HG03175 (cell line): ENCODE measurements at regions not wholly inside any gene's neighbourhood (a gene's known extent, or its start where the extent isn't known, plus 50 kb on each side); places are given as distances from the start of the nearest gene placed in this dataset.

Experiments used
- ATAC-seq: cut with Tn5 transposase; IDR thresholded peaks from one replicate; pipeline ENCODE4 v1.9.1; 2021; ENCODE audit warnings: mild to moderate bottlenecking, moderate library complexity; ENCODE audit not compliant: unreplicated experiment

DNA sequence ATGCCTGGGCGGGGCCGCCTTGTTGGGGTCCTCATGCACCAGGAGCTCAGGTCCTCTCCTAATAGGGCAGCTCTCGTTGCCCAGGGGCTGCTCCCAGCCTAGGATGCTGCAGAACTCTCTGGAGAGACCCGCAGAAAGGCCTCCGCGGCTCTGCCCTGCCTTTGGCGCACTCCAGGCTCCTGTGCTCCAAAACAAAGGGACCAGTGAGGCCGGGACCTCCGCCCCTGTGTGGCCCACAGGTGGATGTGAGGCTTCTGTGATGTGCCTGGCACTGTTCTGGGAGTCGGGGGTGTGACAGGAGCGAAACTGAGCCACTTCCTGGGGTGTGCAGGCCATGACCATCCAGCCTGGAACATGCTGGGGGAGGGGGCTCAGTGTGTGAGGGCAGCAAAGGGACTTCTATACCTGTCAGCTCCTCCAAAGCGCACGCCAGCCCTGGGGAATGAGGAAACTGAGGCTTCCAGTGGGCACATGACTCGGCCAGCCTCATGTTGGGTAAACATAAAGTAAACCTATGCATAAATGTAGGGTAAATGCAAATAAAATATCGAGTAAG is 153.2 kb downstream of the IRF8 start:
- no peak for ATAC-seq

DNA sequence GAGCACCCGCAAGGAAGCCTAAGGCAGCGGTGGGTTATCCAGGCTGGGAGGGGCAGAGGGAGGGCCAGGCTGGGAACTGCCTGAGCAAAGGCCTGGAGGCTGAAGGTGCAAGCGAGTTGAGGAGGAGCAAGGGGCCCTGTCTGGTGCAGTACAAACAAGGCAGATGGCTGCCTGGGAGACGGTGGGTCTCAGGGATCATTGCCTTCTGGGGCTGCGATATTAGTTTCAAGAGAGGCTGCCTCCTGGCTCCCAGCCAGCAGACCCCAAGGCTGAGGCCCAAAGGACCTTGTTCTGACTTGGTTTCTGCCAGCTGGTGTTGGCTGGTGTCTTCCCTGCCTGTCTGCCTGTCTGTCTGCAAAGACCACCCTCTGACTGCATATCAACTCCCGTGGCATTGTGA is 154.0 kb downstream of the IRF8 start:
- ATAC-seq: no peak

DNA sequence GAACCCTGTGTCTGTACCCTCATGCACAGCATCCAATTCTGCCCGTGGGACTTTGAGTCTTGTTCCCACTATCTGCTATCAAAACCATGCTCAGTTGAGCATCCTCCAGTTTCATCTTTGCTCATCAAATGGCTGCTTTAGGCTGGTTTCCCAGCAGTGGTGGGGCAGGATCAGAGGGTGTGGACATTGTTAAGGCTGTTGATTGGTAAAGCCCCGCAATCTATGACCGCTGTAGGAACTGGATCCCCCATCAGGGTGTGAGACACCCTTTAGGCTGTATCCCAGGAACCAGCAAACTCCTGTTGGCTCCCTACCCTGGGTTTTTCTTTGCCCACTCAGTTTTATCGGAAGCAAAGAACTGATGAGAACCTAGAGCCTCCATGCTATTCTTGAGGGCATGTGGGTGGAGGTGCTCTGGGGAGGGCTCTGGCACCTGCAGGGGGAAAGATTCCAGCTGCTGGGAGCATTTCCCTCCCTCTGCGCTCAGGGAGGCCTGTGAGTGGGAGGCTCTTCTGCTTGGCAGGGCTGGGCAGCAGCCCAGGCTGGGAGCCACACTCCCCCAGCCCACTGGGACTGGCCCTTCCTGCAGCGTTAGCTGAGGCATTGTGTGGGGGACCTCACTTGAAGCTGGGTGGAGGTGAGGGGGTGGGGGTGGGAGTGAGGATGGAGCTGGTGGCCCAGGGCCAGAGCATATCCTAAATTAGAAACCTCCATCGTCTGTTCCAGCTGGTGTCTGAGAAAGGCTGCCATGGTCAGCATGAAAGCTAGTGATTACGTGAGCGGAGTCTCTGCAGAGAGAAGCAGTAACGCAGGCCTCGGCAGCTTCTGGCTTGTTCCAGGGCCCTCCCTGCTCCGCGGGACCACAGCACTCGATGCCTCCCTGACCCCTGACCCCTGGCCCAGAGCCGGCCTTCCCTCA is 160.6 kb downstream of the IRF8 start:
- no peak for ATAC-seq

DNA sequence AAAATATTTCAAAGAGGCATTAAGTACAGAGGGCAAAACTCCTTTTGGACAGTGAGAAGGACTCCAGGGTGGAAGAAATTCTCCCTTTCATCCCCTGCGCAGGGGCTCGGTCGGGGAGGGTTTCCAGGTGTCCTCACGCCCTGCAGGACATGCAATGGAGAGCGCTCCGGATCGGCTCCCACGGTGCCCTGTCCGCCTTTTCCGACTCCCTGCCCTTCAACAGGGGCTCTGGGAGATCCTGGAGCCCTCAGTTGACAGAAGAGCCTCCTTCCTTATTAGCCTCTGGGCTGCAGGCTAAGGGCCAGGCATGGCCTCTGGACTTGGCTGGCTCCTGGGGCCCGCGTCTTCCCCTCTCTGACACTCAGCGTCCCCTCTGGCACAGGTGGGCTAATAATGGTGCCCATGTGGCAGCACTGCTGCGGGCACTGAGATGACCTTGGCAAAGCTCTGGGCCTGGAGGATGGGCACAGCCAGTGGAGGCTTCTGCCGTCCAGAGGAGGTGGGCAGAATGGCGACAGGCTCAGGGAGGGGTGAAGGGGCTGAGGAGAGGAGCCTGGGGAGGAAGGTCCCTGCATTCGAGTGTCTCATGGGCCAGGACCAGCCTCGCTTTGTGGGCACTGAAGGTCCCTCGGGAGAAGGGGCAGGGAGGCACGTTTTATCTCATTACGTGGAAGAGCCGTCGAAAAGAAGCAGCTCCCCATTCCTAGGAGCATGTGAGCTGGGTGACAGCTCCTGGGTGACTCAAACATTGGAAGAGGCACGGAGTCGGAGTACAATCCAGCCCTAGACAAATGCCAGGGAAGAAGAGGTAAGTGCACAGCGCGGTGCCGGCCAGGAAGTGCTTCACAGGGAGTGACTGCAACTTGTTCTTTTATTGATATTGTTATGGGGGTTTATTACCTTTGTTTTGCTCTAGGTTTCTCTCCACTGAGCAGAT is 161.7 kb downstream of the IRF8 start:
- no peak for ATAC-seq

DNA sequence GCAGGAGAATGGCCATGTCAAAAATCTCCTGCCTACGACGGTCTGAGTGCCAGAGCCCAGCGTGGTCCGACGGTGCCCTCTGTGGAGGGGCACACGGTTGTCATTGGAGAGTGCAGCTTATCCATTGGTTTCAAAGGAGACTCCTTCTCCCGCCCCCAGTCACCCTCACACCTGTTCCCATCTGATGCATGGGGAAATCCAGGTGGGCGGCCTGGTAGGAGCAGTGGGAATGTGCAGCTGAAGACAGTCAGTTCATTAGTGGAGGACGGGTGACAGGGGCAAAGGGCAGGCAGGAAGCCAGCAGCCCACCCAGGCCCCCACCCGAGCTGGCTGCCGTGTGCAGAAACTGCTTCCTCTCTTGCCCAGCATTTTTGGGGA is 162.3 kb downstream of the IRF8 start:
- no peak for ATAC-seq

DNA sequence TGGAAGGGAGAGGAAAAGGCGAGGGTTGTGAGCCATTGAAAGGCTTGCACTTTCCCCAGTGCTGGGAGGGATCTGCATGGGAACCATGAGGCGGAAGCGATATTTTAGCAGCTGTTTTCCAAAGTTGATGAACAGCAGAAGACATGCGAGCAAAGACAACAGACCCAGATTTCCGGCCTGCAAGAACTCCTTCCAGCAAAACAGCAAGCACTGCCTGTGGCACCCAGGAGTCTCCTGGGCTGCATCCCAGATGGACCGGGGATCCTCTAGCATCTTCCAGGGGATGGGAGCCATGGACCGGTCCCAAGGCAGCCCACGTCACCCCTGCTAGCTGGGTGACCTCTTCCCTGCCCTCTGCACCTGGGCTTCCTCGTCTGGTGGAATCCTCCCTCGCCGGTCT is 162.8 kb downstream of the IRF8 start:
- ATAC-seq: no peak

DNA sequence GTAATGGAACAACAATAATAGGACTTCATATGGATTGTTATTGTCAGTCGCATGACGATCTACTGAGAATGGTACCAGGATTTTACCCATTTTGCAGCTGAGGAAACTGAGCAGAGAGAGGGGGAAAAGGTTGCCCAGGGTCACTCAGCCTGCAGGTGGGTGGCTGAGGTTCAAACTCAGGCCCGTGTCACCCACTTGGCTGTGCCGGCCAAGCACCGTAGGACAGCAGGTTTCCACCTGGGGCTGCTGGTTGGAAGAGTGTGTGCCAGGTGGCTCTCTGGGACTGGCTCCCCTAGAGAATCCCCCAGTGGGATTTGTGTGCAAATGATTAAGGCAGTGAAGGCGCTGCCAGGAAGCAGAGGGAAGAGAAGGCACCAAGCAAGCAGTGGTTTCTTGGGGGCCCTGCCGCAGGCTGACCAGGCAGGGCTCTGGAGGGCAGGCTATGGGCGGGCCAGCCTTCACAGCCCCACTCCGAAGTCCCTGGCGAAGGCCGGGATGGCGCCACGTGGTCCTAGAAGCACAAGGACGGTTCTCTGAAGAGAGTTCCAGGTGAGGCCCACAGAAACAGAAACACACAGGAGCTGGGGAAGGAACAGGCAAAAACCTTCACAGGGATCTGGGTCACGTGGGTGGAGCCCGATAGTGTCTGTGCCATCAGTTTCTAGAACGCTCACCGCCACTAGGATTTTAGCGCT is 163.5 kb downstream of the IRF8 start:
- ATAC-seq: no peak

DNA sequence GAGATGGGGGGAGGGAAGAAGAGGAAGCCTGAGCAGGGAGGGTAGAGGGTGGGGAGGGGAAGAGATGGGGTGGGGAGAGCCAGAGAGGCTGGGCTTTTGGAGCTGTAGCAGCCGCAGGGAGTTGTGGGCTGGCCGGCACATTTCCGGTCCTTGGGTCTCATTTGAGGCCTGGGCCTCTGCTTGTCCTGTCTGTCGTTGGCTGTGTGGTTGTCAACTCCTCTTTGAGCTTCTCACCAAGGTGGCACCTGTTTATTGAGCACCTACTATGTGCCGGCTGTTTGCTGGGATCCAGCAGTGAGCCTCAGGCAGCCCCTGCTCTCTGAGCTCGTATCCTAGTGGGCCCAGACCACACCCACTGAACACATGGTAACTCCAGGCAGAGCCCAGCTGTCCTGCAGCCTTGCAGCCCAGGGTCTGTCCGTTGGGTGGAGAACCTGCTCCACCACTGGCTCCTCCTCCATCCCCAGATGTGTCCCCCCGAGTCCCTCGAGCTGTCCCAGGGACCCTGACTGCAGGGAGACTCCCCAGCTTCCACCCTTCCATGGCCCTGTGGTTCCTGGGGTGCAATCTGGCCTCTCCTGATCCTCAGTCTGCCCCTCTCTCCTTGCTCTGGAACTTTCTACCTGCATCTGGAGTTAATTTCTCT is 164.9 kb downstream of the IRF8 start:
- ATAC-seq: no peak

DNA sequence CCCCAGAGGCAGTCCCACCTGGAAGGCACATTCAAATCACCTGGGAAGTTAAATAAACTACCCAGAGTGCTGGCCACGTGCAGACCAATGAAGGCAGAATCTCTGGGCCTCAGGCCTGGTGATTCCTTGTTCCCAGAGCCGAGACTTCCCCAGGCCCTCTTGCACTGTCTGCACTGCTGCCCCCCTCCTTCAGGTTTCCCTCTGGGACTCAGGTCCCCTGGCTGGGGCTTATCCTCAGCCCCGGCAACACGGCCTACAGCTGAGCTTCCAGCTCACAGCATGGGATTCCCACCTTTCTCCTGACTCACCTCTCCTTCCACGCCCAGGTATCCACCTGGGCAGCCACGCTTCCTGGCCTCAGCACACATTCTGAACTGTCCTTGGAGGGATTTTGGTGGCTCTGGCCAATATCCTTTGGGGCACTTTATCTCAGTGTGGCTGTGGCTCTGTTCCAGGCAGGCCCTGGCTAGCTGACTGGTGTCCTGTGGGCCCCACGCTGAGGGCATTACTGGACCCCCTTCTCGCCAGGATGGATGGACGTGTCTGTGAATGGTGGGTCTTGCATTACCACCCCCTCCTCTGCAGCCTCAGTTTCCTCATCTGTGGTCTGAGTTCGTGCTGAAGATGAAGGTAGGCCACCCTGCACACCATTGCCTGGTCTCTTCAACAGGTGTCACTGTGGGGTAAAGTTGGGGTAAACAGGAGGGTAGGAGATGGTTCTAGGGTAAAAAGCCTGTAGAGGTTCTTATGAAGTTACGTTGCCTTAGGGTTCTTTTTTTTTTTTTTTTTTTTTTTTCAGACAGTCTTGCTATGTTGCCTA is 165.7 kb downstream of the IRF8 start:
- no peak for ATAC-seq

DNA sequence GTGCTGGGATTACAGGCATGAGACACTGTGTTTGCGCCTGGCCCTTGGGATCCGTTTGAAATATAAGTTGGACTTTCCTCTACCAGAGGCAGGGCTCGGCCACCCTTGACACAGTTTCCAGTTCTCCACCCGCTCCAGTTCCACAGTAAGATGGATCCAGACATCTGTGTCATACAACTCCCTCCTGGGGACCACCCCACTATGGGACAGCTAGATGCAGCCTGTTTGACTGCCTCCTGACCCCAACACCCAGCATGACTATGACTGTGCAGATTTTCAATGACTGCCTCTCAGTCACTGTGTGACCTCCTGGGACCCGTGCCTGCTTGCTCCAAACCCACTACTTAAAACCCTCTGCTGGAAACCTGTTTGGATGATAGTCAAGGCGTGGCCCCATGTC is 166.7 kb downstream of the IRF8 start:
- ATAC-seq: no peak

DNA sequence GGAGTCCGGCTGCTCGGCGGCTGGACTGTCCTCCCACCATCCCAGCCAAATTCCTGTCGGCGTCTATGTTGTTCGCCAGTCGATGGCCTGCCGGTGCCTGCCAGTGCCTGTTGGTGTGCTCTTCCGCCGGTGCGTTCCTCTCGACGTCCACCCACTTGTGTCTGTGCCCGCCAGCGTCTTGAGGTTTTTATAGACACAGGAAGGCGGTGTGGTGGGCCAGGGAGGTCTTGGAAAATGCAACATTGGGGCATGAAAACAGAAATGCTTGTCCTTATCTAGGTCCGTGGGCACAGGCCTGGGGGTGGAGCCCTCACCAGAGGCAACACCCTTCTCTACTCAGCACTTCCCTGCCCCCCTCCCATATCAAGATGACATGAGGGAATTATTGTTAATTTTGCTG is 167.8 kb downstream of the IRF8 start:
- ATAC-seq: no peak

DNA sequence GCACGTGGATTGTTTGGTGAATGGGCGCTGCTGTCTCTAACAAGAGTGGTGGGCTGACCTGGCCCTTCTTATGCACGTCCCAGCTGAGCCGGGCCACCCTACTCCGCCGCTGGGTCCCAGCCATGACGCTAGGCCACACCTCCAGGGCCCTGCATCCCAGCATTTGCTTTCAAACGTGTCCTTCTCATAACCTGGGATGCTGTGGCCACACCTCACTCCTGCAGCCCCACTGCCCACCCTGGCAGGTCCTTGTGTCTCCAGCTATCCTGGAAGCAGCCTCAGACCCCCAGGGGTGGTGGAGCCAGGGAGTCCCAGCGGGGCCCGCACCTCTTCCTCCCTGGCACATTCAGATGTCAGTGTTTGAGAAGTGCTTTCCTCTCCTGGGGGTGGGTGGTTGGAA is 168.6 kb downstream of the IRF8 start:
- no peak for ATAC-seq

DNA sequence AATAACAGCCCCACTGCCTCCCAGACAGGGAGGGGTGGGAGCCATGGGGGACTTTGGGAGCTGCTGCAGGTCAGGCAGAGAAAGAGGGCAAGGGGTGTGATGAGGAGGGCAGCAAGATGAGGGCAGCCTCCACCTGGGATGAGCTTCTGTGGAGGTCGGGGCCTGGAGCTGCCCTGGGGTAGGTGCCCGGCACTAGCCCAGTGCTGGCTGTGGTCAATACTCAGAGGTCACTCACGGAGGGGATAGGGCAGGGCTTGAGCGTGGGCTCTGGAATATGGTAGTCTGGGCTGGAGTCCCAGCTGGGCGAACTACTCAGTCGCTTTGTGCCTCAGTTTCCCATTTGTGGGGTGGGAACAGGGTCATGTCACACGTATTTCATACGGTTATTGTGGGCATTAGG is 169.0 kb downstream of the IRF8 start:
- no peak for ATAC-seq

DNA sequence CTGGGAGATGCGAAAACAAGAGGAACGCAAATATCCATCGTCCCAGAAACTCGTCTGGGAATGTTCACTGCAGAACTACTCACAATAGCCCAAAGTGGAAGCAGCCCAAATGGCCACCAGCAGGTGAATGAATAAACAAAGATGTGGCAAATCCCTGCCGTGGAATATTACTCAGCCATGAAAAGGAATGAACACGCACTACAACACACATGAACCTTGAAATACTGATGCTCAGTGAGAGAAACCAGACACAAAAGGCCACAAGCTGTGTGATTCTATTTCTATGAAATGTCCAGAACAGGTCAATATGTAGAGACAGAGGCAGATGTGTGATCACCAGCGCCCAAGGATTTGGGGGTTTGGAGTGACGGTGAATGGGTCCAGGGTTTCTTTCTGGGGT is 169.8 kb downstream of the IRF8 start:
- ATAC-seq: no peak

DNA sequence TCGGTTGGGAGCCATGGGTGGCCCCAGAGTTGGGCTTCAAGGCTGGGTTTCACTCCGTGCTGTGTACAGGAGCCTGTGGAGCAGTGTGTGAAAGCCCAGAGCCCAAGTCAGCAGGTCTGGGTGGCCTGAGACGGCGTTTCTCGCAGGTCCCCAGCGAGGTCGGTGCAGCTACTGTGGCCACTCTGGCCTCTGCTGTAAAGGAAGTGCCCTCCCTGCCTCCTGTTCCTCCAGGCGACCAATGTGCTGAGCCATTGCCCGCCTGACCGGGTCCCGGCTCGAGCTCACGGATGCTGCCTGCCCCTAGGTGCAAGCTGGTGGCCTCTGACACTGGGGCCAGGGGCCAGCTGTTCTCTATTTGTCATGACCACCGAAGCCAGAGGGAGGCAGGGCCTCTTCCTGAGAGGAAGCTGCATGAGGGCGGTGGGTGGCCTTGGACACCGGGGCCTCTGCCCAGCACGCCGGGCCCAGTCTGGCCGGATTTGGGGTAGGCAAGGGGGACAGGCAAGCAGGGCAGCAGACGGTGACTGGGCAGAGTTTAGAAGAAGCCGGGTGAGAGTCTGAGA is 170.9 kb downstream of the IRF8 start:
- ATAC-seq: no peak

DNA sequence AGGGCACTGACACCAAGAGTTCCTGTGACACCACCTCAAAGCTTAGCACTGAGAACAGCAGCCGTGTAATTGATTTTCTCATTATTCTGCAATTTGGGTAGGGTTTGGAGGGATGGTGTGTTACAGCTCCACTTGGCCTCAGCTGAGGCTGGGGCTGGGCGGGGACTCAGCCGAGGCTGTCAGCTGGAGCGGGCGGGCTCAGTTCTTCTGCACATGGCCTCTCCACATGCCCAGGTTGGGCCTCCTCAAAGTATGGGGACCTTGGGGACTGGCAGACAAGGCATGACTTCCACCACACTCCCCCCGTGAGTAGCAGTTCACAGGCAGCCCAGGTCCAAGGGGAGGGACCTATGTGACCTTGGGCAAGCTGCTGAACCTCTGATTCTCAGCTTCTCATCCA is 171.5 kb downstream of the IRF8 start:
- ATAC-seq: no peak

DNA sequence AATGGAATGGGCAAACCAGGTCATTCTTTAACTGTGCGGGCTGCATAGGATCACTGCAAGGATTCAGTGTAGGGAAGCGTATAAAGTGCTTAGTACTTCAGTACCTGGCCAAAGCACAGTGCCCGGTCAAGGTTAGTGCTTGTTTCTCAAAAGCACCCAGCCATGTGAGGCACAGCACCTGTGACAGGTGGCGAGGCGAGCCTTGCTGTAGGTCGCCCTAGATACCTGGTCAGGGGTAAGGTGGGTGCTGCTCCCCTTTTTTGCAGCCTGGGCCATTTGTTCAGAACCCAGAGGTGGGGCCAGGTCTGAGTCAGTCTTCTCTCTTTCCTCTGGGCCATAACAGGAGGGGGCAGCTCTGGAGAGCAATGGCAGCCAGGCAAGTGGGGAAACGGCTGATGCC is 172.0 kb downstream of the IRF8 start:
- ATAC-seq: no peak

DNA sequence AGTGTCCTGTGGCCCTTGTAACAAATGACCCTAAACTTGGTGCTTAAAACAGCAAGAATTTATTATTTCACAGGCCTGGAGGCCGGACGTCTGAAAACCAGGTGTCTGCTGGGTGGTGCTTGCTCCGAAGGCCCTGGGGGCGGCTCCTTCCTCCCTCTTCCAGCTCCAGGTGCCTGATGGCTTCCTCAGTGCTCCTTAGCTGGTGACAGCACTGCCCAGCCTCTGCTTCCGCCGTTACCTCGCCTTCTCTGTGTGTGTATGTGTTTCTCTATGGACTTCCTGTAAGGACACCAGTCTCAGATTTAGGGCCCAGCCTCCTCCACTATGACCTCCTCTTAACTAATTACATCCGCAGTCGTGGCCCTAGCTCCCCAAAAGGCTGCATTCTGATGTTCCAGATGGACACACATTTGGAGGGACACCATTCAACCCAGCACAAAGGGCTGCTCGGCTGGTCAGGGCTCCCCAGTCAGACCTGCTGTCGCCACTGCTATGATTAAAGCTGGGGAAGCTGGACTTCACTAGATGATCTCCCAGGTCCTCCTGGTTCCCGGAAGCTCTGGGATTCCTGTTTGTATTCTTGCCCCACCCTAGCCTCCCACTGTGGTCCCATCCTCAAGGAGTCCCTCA is 172.8 kb downstream of the IRF8 start:
- ATAC-seq: no peak
